ENCODE measurements at regions not wholly inside any gene's neighbourhood (a gene's known extent, or its start where the extent isn't known, plus 50 kb on each side); places are given as distances from the start of the nearest gene placed in this dataset.

- Histone ChIP-seq H3K79me2 (replicated peaks; ENCODE audit: insufficient read depth) (no peaks in the 10 kb centered on the region), H2AFZ (no peak overlapping the region), H3F3A (replicated peaks; ENCODE audit: low read depth) (no peaks in the 10 kb centered on the region), H3K4me3 (no peak overlapping the region), H3K9me2 (ENCODE audit: insufficient read depth) (no peaks in the 10 kb centered on the region), H3K36me3 (ENCODE audit: insufficient read depth) (no peaks in the 10 kb centered on the region), H3K27me3 (ENCODE audit: insufficient read depth) (no peaks in the 10 kb centered on the region), H3K4me1 (ENCODE audit: insufficient read depth) (peaks cover 8% of the 10 kb centered on the region; the same call in 1 of the 2 replicates), H3K4me2 (no peak overlapping the region), H4K20me1 (replicated peaks; ENCODE audit: insufficient read depth) (no peaks in the 10 kb centered on the region), H3K27ac (ENCODE audit: low read depth) (no peak overlapping the region)
- H3K9me3 Mint-ChIP-seq = peaks cover 10% of the 10 kb centered on the region; the same call in 2 of the 3 replicates
- ATAC-seq (no peak), DNase-seq (ENCODE audit: low spot score) (no peak)
- TF ChIP-seq POLR2AphosphoS5 (IDR thresholded peaks at IDR 0.05; ENCODE audit: low read depth) = no peak
- TF ChIP-seq, protein P1, sequence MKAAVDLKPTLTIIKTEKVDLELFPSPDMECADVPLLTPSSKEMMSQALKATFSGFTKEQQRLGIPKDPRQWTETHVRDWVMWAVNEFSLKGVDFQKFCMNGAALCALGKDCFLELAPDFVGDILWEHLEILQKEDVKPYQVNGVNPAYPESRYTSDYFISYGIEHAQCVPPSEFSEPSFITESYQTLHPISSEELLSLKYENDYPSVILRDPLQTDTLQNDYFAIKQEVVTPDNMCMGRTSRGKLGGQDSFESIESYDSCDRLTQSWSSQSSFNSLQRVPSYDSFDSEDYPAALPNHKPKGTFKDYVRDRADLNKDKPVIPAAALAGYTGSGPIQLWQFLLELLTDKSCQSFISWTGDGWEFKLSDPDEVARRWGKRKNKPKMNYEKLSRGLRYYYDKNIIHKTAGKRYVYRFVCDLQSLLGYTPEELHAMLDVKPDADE (IDR thresholded peaks at IDR 0.05) = no peak
- TF ChIP-seq EZH2phosphoT487 (IDR thresholded peaks at IDR 0.05; ENCODE audit: unreplicated experiment) = no peak
- no peak for TF ChIP-seq JUNB (IDR thresholded peaks at IDR 0.05; ENCODE audit: unreplicated experiment)
- no peak for TF ChIP-seq STAT1 (IDR thresholded peaks at IDR 0.05; ENCODE audit: unreplicated experiment)
- no peak for TF ChIP-seq CREB1 (CRISPR knock-in tag; IDR thresholded peaks at IDR 0.05; ENCODE audit: low read depth)
- 0 out of 3 replicates have a peak, but pooled peaks cover 5% of the 10 kb centered on the region for H3K36me3 Mint-ChIP-seq (ENCODE audit: low read depth)
- H3K4me1 Mint-ChIP-seq = peaks cover 13% of the 10 kb centered on the region; the same call in 2 of the 3 replicates
- no peaks in the 10 kb centered on the region for H3K27me3 Mint-ChIP-seq (ENCODE audit: insufficient read depth, low read depth, poor library complexity)
- H3K27ac Mint-ChIP-seq = no peak overlapping the region
- no peak overlapping the region for H3K4me3 Mint-ChIP-seq
Observed at GRCh38 chr10:121260377-121260776, 337.9 kb downstream of the FGFR2 start.

- no peaks in the 10 kb centered on the region for H3K9me2 ChIP-seq (ENCODE audit: insufficient read depth)
- H3F3A ChIP-seq (replicated peaks; ENCODE audit: low read depth) = no peaks in the 10 kb centered on the region
- H3K4me1 ChIP-seq (ENCODE audit: insufficient read depth) = peaks cover 8% of the 10 kb centered on the region; the same call in 1 of the 2 replicates
- peaks cover 10% of the 10 kb centered on the region; the same call in 2 of the 3 replicates for H3K9me3 Mint-ChIP-seq
- H3K79me2 ChIP-seq (replicated peaks; ENCODE audit: insufficient read depth) = no peaks in the 10 kb centered on the region
- no peaks in the 10 kb centered on the region for H3K36me3 ChIP-seq (ENCODE audit: insufficient read depth)
- H3K4me1 Mint-ChIP-seq = peaks cover 13% of the 10 kb centered on the region; the same call in 2 of the 3 replicates
- H4K20me1 ChIP-seq (replicated peaks; ENCODE audit: insufficient read depth) = no peaks in the 10 kb centered on the region
- no peak overlapping the region for H3K27ac Mint-ChIP-seq
- H2AFZ ChIP-seq = no peak overlapping the region
- no peak overlapping the region for H3K27ac ChIP-seq (ENCODE audit: low read depth)
- no peak for ATAC-seq
- no peak overlapping the region for H3K4me3 Mint-ChIP-seq
- no peaks in the 10 kb centered on the region for H3K27me3 ChIP-seq (ENCODE audit: insufficient read depth)
- H3K4me2 ChIP-seq = no peak overlapping the region
- DNase-seq (ENCODE audit: low spot score) = no peak
- TF ChIP-seq, protein P1 (IDR thresholded peaks at IDR 0.05) = no peak
- TF ChIP-seq EZH2phosphoT487 (IDR thresholded peaks at IDR 0.05; ENCODE audit: unreplicated experiment) (no peak), ZNF114 (CRISPR knock-in tag; IDR thresholded peaks at IDR 0.05) (no peak), CREB1 (CRISPR knock-in tag; IDR thresholded peaks at IDR 0.05; ENCODE audit: low read depth) (no peak), STAT1 (IDR thresholded peaks at IDR 0.05; ENCODE audit: unreplicated experiment) (no peak), EZH2 (IDR thresholded peaks at IDR 0.05; ENCODE audit: low read depth, unreplicated experiment) (no peak), NANOG (IDR thresholded peaks at IDR 0.05; ENCODE audit: borderline replicate concordance) (no peak), POLR2AphosphoS5 (IDR thresholded peaks at IDR 0.05; ENCODE audit: low read depth) (no peak)
- TF ChIP-seq, protein P2, sequence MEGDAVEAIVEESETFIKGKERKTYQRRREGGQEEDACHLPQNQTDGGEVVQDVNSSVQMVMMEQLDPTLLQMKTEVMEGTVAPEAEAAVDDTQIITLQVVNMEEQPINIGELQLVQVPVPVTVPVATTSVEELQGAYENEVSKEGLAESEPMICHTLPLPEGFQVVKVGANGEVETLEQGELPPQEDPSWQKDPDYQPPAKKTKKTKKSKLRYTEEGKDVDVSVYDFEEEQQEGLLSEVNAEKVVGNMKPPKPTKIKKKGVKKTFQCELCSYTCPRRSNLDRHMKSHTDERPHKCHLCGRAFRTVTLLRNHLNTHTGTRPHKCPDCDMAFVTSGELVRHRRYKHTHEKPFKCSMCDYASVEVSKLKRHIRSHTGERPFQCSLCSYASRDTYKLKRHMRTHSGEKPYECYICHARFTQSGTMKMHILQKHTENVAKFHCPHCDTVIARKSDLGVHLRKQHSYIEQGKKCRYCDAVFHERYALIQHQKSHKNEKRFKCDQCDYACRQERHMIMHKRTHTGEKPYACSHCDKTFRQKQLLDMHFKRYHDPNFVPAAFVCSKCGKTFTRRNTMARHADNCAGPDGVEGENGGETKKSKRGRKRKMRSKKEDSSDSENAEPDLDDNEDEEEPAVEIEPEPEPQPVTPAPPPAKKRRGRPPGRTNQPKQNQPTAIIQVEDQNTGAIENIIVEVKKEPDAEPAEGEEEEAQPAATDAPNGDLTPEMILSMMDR (conservative IDR thresholded peaks at IDR 0.05; ENCODE audit: low read depth in 2 of 2) = no peak
- no peak overlapping the region for H3K4me3 ChIP-seq
- 0 out of 3 replicates have a peak, but pooled peaks cover 5% of the 10 kb centered on the region for H3K36me3 Mint-ChIP-seq (ENCODE audit: low read depth)
- H3K27me3 Mint-ChIP-seq (ENCODE audit: insufficient read depth, low read depth, poor library complexity) = no peaks in the 10 kb centered on the region
Observed at GRCh38 chr10:121261665-121262064, 336.6 kb downstream of the FGFR2 start.

All from GM23338 (cell line).